Neural cell (in vitro differentiated cells): ENCODE measurements at regions not wholly inside any gene's neighbourhood (a gene's known extent, or its start where the extent isn't known, plus 50 kb on each side); places are given as distances from the start of the nearest gene placed in this dataset.

Experiments used
- H2AFZ ChIP-seq: fragments of 200-600, 300-800 bp; sonication (generic), shearing (Covaris generic); 2 replicates; pipeline ENCODE4 v1.6.0; 2014; ENCODE audit warnings: low read depth, mild to moderate bottlenecking, antibody characterized with exemption, low read length, moderate library complexity
- H3F3A ChIP-seq: fragments of 200-600 bp; shearing (Covaris generic); 2 replicates; pipeline ENCODE4 v1.6.1; 2016; ENCODE audit warnings: mild to moderate bottlenecking, moderate library complexity, mixed read lengths, antibody characterized with exemption, low read length; ENCODE audit not compliant: insufficient read depth, poor library complexity, severe bottlenecking
- H3K27ac ChIP-seq: fragments of 200-600, 300-800 bp; sonication (generic), shearing (Covaris generic); 2 replicates; pipeline ENCODE4 v1.5.1; 2014; ENCODE audit warnings: mild to moderate bottlenecking, low read length, moderate library complexity
- H3K27me3 ChIP-seq: fragments of 300-800, 200-600 bp; sonication (generic), shearing (Covaris generic); 2 replicates; pipeline ENCODE4 v1.6.0; 2014; ENCODE audit warnings: mild to moderate bottlenecking, low read depth, low read length, moderate library complexity; ENCODE audit not compliant: insufficient read depth
- H3K36me3 ChIP-seq: fragments of 300-800, 200-600 bp; sonication (generic), shearing (Covaris generic); 2 replicates; pipeline ENCODE4 v1.5.1; 2014; ENCODE audit warnings: mild to moderate bottlenecking, antibody characterized with exemption, low read length, moderate library complexity; ENCODE audit not compliant: insufficient read depth
- H3K4me2 ChIP-seq: fragments of 300-800, 200-600 bp; sonication (generic), shearing (Covaris generic); 2 replicates; pipeline ENCODE4 v1.6.0; 2014; ENCODE audit warnings: mild to moderate bottlenecking, low read length
- H3K4me3 ChIP-seq: fragments of 300-800, 200-600 bp; sonication (generic), shearing (Covaris generic); 2 replicates; pipeline ENCODE4 v1.5.1; 2014; ENCODE audit warnings: mild to moderate bottlenecking, low read length, moderate library complexity
- H3K79me2 ChIP-seq: fragments of 200-600 bp; shearing (Covaris generic); replicated peaks from 2 replicates; pipeline ENCODE4 v1.6.0; 2014; ENCODE audit warnings: mild to moderate bottlenecking, low read length, moderate library complexity; ENCODE audit not compliant: insufficient read depth
- H3K9ac ChIP-seq: fragments of 300-800, 200-600 bp; sonication (generic), shearing (Covaris generic); 2 replicates; pipeline ENCODE4 v1.6.1; 2016; ENCODE audit warnings: mild to moderate bottlenecking, low read length, mixed read lengths
- H3K9me2 ChIP-seq: fragments of 200-600 bp; shearing (Covaris generic); 2 replicates; pipeline ENCODE4 v1.6.1; 2016; ENCODE audit warnings: mild to moderate bottlenecking, low read length, mixed read lengths; ENCODE audit not compliant: insufficient read depth
- H3K9me3 ChIP-seq: fragments of 200-600, 300-800 bp; sonication (generic), shearing (Covaris generic); 2 replicates; pipeline ENCODE4 v1.6.1; 2016; ENCODE audit warnings: mild to moderate bottlenecking, mixed run types, low read length, moderate library complexity, mixed read lengths
- H4K20me1 ChIP-seq: fragments of 200-600 bp; shearing (Covaris generic); 2 replicates; pipeline ENCODE4 v1.6.1; 2016; ENCODE audit warnings: mild to moderate bottlenecking, mixed run types; ENCODE audit not compliant: insufficient read depth
- EP300 ChIP-seq: fragments of 450-650 bp; conservative IDR thresholded peaks from 2 replicates; pipeline ENCODE4 v1.6.1; 2014; ENCODE audit warnings: antibody characterized with exemption, mild to moderate bottlenecking, moderate library complexity; ENCODE audit not compliant: poor library complexity, severe bottlenecking
- EZH2 ChIP-seq: fragments of 200-600, 300-800 bp; shearing (Covaris generic), sonication (generic); IDR thresholded peaks from 2 replicates; pipeline ENCODE4 v1.6.1; 2014; ENCODE audit warnings: antibody characterized with exemption, low read length, borderline replicate concordance, mild to moderate bottlenecking; ENCODE audit not compliant: insufficient read depth, poor library complexity, severe bottlenecking
- MXI1 ChIP-seq: fragments of 450-650 bp; conservative IDR thresholded peaks from 2 replicates; pipeline ENCODE4 v1.6.1; 2014; ENCODE audit warnings: antibody characterized with exemption, mild to moderate bottlenecking; ENCODE audit not compliant: poor library complexity, severe bottlenecking
- POLR2AphosphoS5 ChIP-seq: IDR thresholded peaks from 2 replicates; pipeline ENCODE4 v1.6.1; 2012
- RAD21 ChIP-seq: fragments of 450-650 bp; conservative IDR thresholded peaks from 2 replicates; pipeline ENCODE4 v1.6.1; 2014; ENCODE audit warnings: antibody characterized with exemption, mild to moderate bottlenecking, moderate library complexity
- SMC3 ChIP-seq: fragments of 450-650 bp; conservative IDR thresholded peaks from 2 replicates; pipeline ENCODE4 v1.6.1; 2014; ENCODE audit warnings: antibody characterized with exemption, mild to moderate bottlenecking, moderate library complexity; ENCODE audit not compliant: poor library complexity
- TAF1 ChIP-seq: IDR thresholded peaks from 2 replicates; pipeline ENCODE4 v1.6.1; 2012; ENCODE audit warnings: low read depth
- TF ChIP-seq, protein P1 (sequence below): fragments of 450-650 bp; IDR thresholded peaks from 2 replicates; pipeline ENCODE4 v1.5.1; 2014; ENCODE audit warnings: antibody characterized with exemption, mild to moderate bottlenecking, moderate library complexity; ENCODE audit not compliant: poor library complexity, severe bottlenecking
- TF ChIP-seq, protein P2 (sequence below): IDR thresholded peaks from 2 replicates; pipeline ENCODE4 v1.6.1; 2012; ENCODE audit warnings: borderline replicate concordance

DNA sequence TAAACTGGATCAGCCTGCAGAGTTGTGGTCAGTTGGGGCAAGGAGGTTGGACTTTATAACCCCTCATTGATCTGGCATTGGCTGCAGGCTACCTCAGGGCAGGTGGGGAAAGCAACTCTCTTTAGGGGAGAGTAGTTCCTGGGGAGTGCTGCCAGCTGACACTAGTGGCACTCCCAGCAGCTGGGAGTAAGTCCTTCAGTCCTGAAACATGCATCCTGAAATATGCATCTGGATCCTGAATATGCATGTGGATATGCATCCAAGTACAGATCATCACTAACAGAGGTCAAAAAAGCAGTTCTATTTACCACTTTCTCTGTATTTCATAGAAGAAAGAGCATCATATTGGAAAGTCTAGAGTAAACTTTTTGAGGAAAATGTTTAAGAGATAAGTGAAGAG is 350.8 kb downstream of the EPM2A start:
- Histone ChIP-seq H3K36me3 (no peaks in the 10 kb centered on the region), H3K4me3 (no peak overlapping the region), H3K9me3 (no peaks in the 10 kb centered on the region)

DNA sequence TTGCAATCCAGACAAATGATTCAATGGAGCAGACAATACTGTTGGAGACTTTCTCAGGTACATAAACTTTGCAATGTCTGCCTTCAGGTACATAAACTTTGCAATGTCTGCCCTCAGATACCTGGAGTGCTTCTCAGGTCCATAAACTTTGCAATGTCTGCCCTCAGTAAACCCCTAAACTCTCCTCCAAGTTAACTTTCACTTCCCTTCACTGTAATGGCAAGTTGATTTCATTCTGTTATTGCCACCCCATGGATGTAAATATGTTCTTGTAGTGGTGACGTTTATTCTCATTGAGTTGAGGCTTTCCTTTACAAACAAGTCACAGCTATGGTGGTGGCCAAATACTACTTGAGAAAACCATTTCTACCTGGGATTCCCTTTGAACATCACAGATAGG is 338.8 kb downstream of the EPM2A start:
- H3K4me2 ChIP-seq, result no peak overlapping the region
- H3K36me3 ChIP-seq, result no peaks in the 10 kb centered on the region
- H3K4me3 ChIP-seq, result no peak overlapping the region
- H3K27me3 ChIP-seq, result no peaks in the 10 kb centered on the region
- H3K9ac ChIP-seq, result no peak overlapping the region
- no peaks in the 10 kb centered on the region for H3K9me3 ChIP-seq
- no peak overlapping the region for H2AFZ ChIP-seq
- H3F3A ChIP-seq, result no peaks in the 10 kb centered on the region
- no peaks in the 10 kb centered on the region for H3K79me2 ChIP-seq
- no peak overlapping the region for H3K27ac ChIP-seq
- TF ChIP-seq EZH2 (no peak), EP300 (no peak), MXI1 (no peak), SMC3 (no peak), POLR2AphosphoS5 (no peak), TAF1 (no peak), RAD21 (no peak)
- TF ChIP-seq, protein P1, sequence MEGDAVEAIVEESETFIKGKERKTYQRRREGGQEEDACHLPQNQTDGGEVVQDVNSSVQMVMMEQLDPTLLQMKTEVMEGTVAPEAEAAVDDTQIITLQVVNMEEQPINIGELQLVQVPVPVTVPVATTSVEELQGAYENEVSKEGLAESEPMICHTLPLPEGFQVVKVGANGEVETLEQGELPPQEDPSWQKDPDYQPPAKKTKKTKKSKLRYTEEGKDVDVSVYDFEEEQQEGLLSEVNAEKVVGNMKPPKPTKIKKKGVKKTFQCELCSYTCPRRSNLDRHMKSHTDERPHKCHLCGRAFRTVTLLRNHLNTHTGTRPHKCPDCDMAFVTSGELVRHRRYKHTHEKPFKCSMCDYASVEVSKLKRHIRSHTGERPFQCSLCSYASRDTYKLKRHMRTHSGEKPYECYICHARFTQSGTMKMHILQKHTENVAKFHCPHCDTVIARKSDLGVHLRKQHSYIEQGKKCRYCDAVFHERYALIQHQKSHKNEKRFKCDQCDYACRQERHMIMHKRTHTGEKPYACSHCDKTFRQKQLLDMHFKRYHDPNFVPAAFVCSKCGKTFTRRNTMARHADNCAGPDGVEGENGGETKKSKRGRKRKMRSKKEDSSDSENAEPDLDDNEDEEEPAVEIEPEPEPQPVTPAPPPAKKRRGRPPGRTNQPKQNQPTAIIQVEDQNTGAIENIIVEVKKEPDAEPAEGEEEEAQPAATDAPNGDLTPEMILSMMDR, result no peak
- TF ChIP-seq, protein P2, sequence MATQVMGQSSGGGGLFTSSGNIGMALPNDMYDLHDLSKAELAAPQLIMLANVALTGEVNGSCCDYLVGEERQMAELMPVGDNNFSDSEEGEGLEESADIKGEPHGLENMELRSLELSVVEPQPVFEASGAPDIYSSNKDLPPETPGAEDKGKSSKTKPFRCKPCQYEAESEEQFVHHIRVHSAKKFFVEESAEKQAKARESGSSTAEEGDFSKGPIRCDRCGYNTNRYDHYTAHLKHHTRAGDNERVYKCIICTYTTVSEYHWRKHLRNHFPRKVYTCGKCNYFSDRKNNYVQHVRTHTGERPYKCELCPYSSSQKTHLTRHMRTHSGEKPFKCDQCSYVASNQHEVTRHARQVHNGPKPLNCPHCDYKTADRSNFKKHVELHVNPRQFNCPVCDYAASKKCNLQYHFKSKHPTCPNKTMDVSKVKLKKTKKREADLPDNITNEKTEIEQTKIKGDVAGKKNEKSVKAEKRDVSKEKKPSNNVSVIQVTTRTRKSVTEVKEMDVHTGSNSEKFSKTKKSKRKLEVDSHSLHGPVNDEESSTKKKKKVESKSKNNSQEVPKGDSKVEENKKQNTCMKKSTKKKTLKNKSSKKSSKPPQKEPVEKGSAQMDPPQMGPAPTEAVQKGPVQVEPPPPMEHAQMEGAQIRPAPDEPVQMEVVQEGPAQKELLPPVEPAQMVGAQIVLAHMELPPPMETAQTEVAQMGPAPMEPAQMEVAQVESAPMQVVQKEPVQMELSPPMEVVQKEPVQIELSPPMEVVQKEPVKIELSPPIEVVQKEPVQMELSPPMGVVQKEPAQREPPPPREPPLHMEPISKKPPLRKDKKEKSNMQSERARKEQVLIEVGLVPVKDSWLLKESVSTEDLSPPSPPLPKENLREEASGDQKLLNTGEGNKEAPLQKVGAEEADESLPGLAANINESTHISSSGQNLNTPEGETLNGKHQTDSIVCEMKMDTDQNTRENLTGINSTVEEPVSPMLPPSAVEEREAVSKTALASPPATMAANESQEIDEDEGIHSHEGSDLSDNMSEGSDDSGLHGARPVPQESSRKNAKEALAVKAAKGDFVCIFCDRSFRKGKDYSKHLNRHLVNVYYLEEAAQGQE, result no peak
- no peaks in the 10 kb centered on the region for H3K9me2 ChIP-seq
- H4K20me1 ChIP-seq, result no peaks in the 10 kb centered on the region

More for the DNA sequence above, 350.8 kb downstream of the EPM2A start:
- no peaks in the 10 kb centered on the region for H3K9me2 ChIP-seq
- no peak overlapping the region for H3K27ac ChIP-seq
- H4K20me1 ChIP-seq, result no peaks in the 10 kb centered on the region
- H3K27me3 ChIP-seq, result no peaks in the 10 kb centered on the region
- TF ChIP-seq TAF1, result no peak
- no peak for TF ChIP-seq EZH2
- no peak for TF ChIP-seq SMC3
- TF ChIP-seq MXI1, result no peak
- no peak for TF ChIP-seq EP300
- no peak for TF ChIP-seq RAD21
- TF ChIP-seq, protein P2, result no peak
- TF ChIP-seq, protein P1, result no peak
- H2AFZ ChIP-seq, result no peak overlapping the region
- H3F3A ChIP-seq, result no peaks in the 10 kb centered on the region
- H3K4me2 ChIP-seq, result no peak overlapping the region
- no peak overlapping the region for H3K9ac ChIP-seq
- H3K79me2 ChIP-seq, result no peaks in the 10 kb centered on the region
